ENCODE measurements at regions not wholly inside any gene's neighbourhood (a gene's known extent, or its start where the extent isn't known, plus 50 kb on each side); places are given as distances from the start of the nearest gene placed in this dataset.

DNA sequence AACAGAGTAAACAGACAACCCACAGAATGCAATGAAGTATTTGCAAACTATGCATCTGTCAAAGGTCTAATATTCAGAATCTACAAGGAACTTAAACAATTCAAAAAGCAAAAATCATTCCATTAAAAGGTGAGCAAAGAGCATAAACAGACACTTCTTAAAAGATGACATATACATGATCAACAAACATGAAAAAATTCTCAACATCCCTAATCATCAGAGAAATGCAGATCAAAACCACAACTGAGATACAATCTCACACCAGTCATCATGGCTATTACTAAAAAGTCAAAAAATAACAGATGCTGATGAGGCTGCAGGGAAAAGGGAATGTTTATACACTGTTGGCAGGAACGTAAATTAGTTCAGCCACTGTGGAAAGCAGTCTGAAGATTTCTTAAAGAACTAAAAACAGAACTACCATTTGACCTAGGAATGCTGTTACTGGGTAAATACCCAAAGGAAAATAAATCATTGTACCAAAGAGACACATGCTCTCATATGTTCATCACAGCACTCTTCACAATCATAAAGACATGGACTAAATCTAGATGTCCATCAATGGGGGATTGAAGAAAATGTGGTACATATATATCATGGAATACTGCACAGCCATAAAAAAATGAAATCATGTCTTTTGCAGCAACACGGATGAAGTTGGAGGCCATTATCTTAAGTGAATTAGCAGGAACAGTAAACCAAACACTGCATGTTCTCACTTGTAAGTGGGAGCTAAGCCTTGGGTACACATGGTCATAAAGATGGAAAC, 393.3 kb upstream of the CBLB start:
- no peaks in the 10 kb centered on the region for H3K9me3 ChIP-seq
- no peak overlapping the region for H3K9ac ChIP-seq
- 65% methylated on average over 2 of the region's 2 CpGs for WGBS (ENCODE audit: low lambda C conversion rate)
- ChIA-PET CTCF (no interaction called here), POLR2A (no interaction called here)
- H4K20me1 ChIP-seq (ENCODE audit: insufficient read depth) = no peaks in the 10 kb centered on the region
- no peaks in the 10 kb centered on the region for H3K9me2 ChIP-seq
- no peaks in the 10 kb centered on the region for H3K27me3 ChIP-seq (ENCODE audit: insufficient read depth)
- H3K4me1 ChIP-seq (ENCODE audit: control insufficient read depth in 1 of 2, insufficient read depth in 2 of 2, low read depth in 1 of 2, low read length in 1 of 2) = peaks cover 0 to 6% of the 10 kb centered on the region in 2 experiments; a peak in 2 of 4 replicates
- H3K4me2 ChIP-seq = no peak overlapping the region
- DNase-seq = no peak
- H3F3A ChIP-seq (replicated peaks; ENCODE audit: insufficient read depth) = no peaks in the 10 kb centered on the region
- H3K27ac ChIP-seq (ENCODE audit: low read depth in 2 of 2, low read length in 1 of 2) = no peak overlapping the region
- no peak overlapping the region for H3K4me3 ChIP-seq (ENCODE audit: low read depth in 2 of 2, low read length in 1 of 2)
- no peaks in the 10 kb centered on the region for H3K79me2 ChIP-seq (ENCODE audit: insufficient read depth)
- no peaks in the 10 kb centered on the region for H3K36me3 ChIP-seq (replicated peaks in 1 of 2; ENCODE audit: control insufficient read depth in 1 of 2, insufficient read depth in 2 of 2, low read length in 1 of 2)
- no peak overlapping the region for H2AFZ ChIP-seq (ENCODE audit: low read depth)
- no peak for TF ChIP-seq REST (IDR thresholded peaks at IDR 0.05; ENCODE audit: low read depth, low read length)
- no peak for TF ChIP-seq MXI1 (IDR thresholded peaks at IDR 0.05; ENCODE audit: low read depth, low read length)
- TF ChIP-seq EZH2phosphoT487 (IDR thresholded peaks at IDR 0.05; ENCODE audit: borderline replicate concordance, low read depth) = no peak
- TF ChIP-seq NFIC (IDR thresholded peaks at IDR 0.05; ENCODE audit: borderline replicate concordance) = peak; percentile 11; the same call in 1 of the 2 replicates
- no peak for TF ChIP-seq RFX5 (IDR thresholded peaks at IDR 0.05; ENCODE audit: low read length)
- peak; percentile 84 for TF ChIP-seq TCF12 (IDR thresholded peaks at IDR 0.05)
- TF ChIP-seq, protein P1, sequence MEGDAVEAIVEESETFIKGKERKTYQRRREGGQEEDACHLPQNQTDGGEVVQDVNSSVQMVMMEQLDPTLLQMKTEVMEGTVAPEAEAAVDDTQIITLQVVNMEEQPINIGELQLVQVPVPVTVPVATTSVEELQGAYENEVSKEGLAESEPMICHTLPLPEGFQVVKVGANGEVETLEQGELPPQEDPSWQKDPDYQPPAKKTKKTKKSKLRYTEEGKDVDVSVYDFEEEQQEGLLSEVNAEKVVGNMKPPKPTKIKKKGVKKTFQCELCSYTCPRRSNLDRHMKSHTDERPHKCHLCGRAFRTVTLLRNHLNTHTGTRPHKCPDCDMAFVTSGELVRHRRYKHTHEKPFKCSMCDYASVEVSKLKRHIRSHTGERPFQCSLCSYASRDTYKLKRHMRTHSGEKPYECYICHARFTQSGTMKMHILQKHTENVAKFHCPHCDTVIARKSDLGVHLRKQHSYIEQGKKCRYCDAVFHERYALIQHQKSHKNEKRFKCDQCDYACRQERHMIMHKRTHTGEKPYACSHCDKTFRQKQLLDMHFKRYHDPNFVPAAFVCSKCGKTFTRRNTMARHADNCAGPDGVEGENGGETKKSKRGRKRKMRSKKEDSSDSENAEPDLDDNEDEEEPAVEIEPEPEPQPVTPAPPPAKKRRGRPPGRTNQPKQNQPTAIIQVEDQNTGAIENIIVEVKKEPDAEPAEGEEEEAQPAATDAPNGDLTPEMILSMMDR (IDR thresholded peaks at IDR 0.05) = no peak
- TF ChIP-seq TAF1 (IDR thresholded peaks at IDR 0.05; ENCODE audit: borderline replicate concordance, low read depth, low read length) = no peak
- TF ChIP-seq POLR2AphosphoS5 (IDR thresholded peaks at IDR 0.05; ENCODE audit: low read depth, low read length) = no peak
- no peak for TF ChIP-seq SMC3 (IDR thresholded peaks at IDR 0.05; ENCODE audit: low read depth, low read length)
- TF ChIP-seq RAD21 (IDR thresholded peaks at IDR 0.05; ENCODE audit: low read length) = no peak
- TF ChIP-seq GATA2 (CRISPR knock-in tag; IDR thresholded peaks at IDR 0.05) = no peak
- TF ChIP-seq FOXJ3 (CRISPR knock-in tag; IDR thresholded peaks at IDR 0.05) = no peak
- TF ChIP-seq RCOR1 (IDR thresholded peaks at IDR 0.05; ENCODE audit: low read length) = no peak
- TF ChIP-seq FOSL2 (IDR thresholded peaks at IDR 0.05; ENCODE audit: borderline replicate concordance, low read depth) = 0 out of 2 replicates have a peak, but pooled peaks have one; percentile 14
- TF ChIP-seq TEAD4 (IDR thresholded peaks at IDR 0.05; ENCODE audit: borderline replicate concordance, insufficient read depth) = peak; percentile 59; the same call in 1 of the 2 replicates
- TF ChIP-seq RXRA (IDR thresholded peaks at IDR 0.05; ENCODE audit: borderline replicate concordance, low read depth) = no peak
- TF ChIP-seq, protein P2, sequence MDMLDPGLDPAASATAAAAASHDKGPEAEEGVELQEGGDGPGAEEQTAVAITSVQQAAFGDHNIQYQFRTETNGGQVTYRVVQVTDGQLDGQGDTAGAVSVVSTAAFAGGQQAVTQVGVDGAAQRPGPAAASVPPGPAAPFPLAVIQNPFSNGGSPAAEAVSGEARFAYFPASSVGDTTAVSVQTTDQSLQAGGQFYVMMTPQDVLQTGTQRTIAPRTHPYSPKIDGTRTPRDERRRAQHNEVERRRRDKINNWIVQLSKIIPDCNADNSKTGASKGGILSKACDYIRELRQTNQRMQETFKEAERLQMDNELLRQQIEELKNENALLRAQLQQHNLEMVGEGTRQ (IDR thresholded peaks at IDR 0.05; ENCODE audit: borderline replicate concordance, low read depth, low read length) = no peak
- TF ChIP-seq JUND (IDR thresholded peaks at IDR 0.05) = peak; percentile 59; the same call in 1 of the 2 replicates
- no peak for TF ChIP-seq CHD2 (IDR thresholded peaks at IDR 0.05; ENCODE audit: low read length, partially characterized antibody)
- no peak for TF ChIP-seq ELF1 (IDR thresholded peaks at IDR 0.05)
- TF ChIP-seq, protein P3, sequence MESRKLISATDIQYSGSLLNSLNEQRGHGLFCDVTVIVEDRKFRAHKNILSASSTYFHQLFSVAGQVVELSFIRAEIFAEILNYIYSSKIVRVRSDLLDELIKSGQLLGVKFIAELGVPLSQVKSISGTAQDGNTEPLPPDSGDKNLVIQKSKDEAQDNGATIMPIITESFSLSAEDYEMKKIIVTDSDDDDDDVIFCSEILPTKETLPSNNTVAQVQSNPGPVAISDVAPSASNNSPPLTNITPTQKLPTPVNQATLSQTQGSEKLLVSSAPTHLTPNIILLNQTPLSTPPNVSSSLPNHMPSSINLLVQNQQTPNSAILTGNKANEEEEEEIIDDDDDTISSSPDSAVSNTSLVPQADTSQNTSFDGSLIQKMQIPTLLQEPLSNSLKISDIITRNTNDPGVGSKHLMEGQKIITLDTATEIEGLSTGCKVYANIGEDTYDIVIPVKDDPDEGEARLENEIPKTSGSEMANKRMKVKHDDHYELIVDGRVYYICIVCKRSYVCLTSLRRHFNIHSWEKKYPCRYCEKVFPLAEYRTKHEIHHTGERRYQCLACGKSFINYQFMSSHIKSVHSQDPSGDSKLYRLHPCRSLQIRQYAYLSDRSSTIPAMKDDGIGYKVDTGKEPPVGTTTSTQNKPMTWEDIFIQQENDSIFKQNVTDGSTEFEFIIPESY (IDR thresholded peaks at IDR 0.05; ENCODE audit: borderline replicate concordance, low read depth) = no peak
- TF ChIP-seq PBX3 (IDR thresholded peaks at IDR 0.05) = peak; percentile 71
- TF ChIP-seq NRF1 (IDR thresholded peaks at IDR 0.05; ENCODE audit: low read depth, low read length) = no peak
- TF ChIP-seq, protein P4, sequence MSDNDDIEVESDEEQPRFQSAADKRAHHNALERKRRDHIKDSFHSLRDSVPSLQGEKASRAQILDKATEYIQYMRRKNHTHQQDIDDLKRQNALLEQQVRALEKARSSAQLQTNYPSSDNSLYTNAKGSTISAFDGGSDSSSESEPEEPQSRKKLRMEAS (IDR thresholded peaks at IDR 0.05; ENCODE audit: low read depth) = no peak

Measured in SK-N-SH (cell line).